Amygdala (tissue), 56 donors: ENCODE measurements at regions not wholly inside any gene's neighbourhood (a gene's known extent, or its start where the extent isn't known, plus 50 kb on each side); places are given as distances from the start of the nearest gene placed in this dataset.
A peak's percentile ranks its signal among the peaks of the same experiment; 100 is the strongest.
"Not testable (repeated sequence)": the region's sequence is repeated elsewhere in the genome, so short reads cannot be mapped to it uniquely, and the experiment has no call there.

Experiments used
- DNase-seq, 56 donors: peaks; one replicate each; lab custom pipeline; 2025; lab: John Stamatoyannopoulos, UW

- no peak for DNase-seq
These were observed 122.3 kb downstream of the BANF2 start for GRCh38 chr20:17822039-17822438.

- DNase-seq: not testable (repeated sequence)
These were observed 121.8 kb downstream of the BANF2 start for GRCh38 chr20:17821606-17822005.

GRCh38 chr20:17819395-17820093 lies 119.8 kb downstream of the BANF2 start:
- DNase-seq: no peak

GRCh38 chr20:17818187-17818586 lies 118.4 kb downstream of the BANF2 start:
- no peak for DNase-seq

- no peak for DNase-seq
These were observed 117.2 kb downstream of the BANF2 start for GRCh38 chr20:17816804-17817587.

- no peak for DNase-seq
These were observed 111.8 kb downstream of the BANF2 start for GRCh38 chr20:17811628-17811965.

- DNase-seq: no peak
These were observed 111.3 kb downstream of the BANF2 start for GRCh38 chr20:17810847-17811627.

- no peak for DNase-seq
These were observed 110.4 kb downstream of the BANF2 start for GRCh38 chr20:17810062-17810631.

- DNase-seq: no peak
These were observed 109.7 kb downstream of the BANF2 start for GRCh38 chr20:17809362-17810061.

- no peak for DNase-seq
These were observed 109.0 kb downstream of the BANF2 start for GRCh38 chr20:17808782-17809181.

- DNase-seq: no peak
These were observed 108.6 kb downstream of the BANF2 start for GRCh38 chr20:17808357-17808756.

- DNase-seq: no peak
These were observed 107.9 kb downstream of the BANF2 start for GRCh38 chr20:17807651-17808050.

GRCh38 chr20:17806739-17807441 lies 107.1 kb downstream of the BANF2 start:
- DNase-seq: peak in 9 of 56 donors; percentile 2 to 19 (median 7)

GRCh38 chr20:17806107-17806506 lies 106.3 kb downstream of the BANF2 start:
- no peak for DNase-seq

GRCh38 chr20:17803765-17804164 lies 104.0 kb downstream of the BANF2 start:
- DNase-seq: no peak

- no peak for DNase-seq
These were observed 99.9 kb downstream of the BANF2 start for GRCh38 chr20:17799575-17800227.

- no peak for DNase-seq
These were observed 98.8 kb downstream of the BANF2 start for GRCh38 chr20:17798601-17799000.

GRCh38 chr20:17797579-17797978 lies 97.8 kb downstream of the BANF2 start:
- DNase-seq: no peak

GRCh38 chr20:17797161-17797560 lies 97.4 kb downstream of the BANF2 start:
- DNase-seq: no peak
